ENCODE measurements at regions not wholly inside any gene's neighbourhood (a gene's known extent, or its start where the extent isn't known, plus 50 kb on each side); places are given as distances from the start of the nearest gene placed in this dataset.

DNA sequence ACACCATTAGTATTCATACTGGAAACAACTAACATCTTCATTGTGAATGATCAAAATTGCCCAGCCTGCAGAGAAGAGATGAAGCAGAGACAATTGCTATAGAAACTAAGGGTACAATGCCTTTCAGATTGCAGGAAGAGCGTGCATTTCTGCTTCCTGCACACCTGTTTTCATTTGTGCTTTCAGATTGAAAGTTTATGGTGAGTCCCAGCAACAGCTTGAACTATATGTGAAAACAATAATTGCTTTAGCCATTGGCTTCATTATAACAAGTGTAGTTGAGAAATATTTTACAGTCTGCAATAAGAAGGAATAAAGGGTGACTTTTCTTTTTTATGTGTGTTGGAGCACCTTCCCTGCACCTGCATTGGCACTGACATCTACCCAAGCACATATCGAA lies 136.3 kb downstream of the CD8B2 start:
- no peak for DNase-seq (ENCODE audit: low read depth)
- H3K4me3 ChIP-seq (ENCODE audit: control insufficient read depth, low read depth, low read length) = no peak overlapping the region
- TF ChIP-seq, protein P1, sequence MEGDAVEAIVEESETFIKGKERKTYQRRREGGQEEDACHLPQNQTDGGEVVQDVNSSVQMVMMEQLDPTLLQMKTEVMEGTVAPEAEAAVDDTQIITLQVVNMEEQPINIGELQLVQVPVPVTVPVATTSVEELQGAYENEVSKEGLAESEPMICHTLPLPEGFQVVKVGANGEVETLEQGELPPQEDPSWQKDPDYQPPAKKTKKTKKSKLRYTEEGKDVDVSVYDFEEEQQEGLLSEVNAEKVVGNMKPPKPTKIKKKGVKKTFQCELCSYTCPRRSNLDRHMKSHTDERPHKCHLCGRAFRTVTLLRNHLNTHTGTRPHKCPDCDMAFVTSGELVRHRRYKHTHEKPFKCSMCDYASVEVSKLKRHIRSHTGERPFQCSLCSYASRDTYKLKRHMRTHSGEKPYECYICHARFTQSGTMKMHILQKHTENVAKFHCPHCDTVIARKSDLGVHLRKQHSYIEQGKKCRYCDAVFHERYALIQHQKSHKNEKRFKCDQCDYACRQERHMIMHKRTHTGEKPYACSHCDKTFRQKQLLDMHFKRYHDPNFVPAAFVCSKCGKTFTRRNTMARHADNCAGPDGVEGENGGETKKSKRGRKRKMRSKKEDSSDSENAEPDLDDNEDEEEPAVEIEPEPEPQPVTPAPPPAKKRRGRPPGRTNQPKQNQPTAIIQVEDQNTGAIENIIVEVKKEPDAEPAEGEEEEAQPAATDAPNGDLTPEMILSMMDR (conservative IDR thresholded peaks at IDR 0.05; ENCODE audit: control insufficient read depth, insufficient read depth, low read depth, low read length) = no peak

DNA sequence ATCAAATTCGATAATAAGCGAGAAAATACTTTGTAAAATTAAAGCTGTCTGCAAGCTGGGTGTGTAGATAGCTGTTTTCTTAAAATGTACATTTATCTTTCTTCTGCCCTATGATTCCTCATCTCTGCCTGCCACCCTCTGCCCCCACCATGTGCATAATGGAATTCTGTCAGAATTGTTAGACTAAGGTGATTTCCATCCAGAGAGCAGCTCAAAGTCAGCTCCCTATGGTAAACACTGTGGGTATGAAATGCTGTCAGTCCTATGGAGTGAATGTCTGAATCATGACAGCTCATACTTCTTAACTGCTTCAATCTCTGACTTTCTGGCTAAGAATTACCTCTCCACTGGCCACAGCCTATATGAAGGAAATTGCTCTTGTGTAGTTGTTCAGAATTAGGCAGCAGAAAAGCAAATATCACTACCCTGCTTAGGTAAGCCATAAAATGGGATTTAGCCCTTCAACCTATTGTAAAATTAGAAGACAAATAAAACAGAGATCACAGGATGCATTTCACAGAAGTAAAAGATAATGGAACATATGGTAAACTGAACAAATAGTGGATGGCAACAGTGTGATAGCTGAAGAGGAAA lies 137.7 kb downstream of the CD8B2 start:
- no peak overlapping the region for H3K4me3 ChIP-seq (ENCODE audit: control insufficient read depth, low read depth, low read length)
- TF ChIP-seq, protein P1 (conservative IDR thresholded peaks at IDR 0.05; ENCODE audit: control insufficient read depth, insufficient read depth, low read depth, low read length) = no peak
- no peak for DNase-seq (ENCODE audit: low read depth)

DNA sequence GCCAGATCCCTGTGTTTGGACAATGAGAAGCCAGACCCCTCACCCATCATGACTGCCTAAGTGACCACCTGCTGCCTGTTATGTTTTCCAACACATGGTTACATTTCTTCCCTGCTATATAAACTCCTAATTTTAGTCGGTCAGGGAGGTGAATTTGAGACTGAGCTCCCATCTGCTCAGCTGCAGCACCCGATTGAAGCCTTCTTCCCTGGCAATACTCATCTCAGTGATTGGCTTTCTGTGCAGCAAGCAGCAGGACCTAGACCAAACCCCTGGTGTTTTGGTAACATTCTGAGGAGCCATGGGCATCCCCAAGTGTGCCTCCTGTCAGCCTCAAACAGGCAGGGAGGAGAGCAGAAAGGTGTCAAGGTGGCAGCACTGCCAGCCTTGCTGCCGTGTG lies 141.2 kb downstream of the CD8B2 start:
- no peak overlapping the region for H3K4me3 ChIP-seq (ENCODE audit: control insufficient read depth, low read depth, low read length)
- TF ChIP-seq, protein P1 (conservative IDR thresholded peaks at IDR 0.05; ENCODE audit: control insufficient read depth, insufficient read depth, low read depth, low read length) = no peak
- no peak for DNase-seq (ENCODE audit: low read depth)

DNA sequence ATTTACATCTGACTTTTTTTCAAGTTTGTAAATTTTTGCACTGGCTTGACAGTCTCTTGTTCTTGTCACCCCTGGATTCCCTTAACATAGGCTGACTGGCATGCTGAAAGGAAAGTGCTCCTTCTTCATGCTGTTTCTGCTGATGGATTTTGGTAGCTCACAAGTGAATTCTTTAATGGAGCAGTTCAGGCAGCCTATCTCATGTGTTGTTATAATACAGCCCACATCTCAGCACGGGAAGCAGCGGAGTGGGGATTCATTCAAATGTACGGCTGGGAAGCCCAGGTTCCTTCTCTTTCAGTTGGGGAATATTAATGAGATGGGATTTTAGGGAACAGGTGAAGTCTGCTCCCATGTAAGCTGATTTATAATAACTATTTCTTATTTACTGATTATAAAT lies 142.8 kb downstream of the CD8B2 start:
- no peak for DNase-seq (ENCODE audit: low read depth)
- TF ChIP-seq, protein P1 (conservative IDR thresholded peaks at IDR 0.05; ENCODE audit: control insufficient read depth, insufficient read depth, low read depth, low read length) = no peak
- no peak overlapping the region for H3K4me3 ChIP-seq (ENCODE audit: control insufficient read depth, low read depth, low read length)

DNA sequence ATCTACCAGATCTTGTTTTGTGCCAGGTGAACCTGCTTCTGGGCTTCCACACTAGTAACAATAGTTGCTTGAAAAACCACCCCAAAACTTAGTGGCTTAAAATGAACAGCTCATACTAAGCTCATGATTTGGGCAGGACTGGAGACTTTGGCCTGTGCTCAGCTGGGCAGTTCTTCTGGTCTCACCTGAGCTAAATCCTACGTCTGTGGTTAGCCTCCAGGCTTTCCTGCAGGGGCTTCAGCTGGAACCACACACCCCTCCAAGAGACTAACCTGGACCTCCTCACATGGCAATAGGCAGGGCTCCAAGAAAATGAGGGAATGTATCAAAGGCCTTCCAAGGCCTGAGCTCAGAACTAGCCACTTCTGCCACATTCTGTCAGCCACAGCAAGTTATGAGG lies 144.1 kb downstream of the CD8B2 start:
- DNase-seq (ENCODE audit: low read depth) = no peak
- no peak overlapping the region for H3K4me3 ChIP-seq (ENCODE audit: control insufficient read depth, low read depth, low read length)
- TF ChIP-seq, protein P1 (conservative IDR thresholded peaks at IDR 0.05; ENCODE audit: control insufficient read depth, insufficient read depth, low read depth, low read length) = no peak

DNA sequence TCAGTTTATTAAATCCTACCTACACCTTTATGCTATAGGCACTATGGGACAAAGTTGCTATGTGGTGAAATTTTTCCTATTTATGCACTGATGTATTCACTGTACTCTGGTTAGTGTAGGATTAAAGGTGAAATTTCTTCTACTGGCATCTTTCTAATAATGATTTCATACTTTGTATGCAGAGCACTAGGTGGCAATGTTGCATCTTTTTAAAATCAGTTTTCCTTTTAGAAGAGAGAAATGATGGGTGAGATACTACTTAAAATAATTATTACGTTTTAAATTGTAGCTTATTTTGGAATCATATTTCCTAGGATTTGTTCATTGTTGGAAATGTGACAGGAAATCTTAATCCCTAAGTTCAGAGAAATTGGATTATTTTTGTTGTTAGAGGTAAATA lies 150.9 kb downstream of the CD8B2 start:
- H3K4me3 ChIP-seq (ENCODE audit: control insufficient read depth, low read depth, low read length) = no peak overlapping the region
- TF ChIP-seq, protein P1 (conservative IDR thresholded peaks at IDR 0.05; ENCODE audit: control insufficient read depth, insufficient read depth, low read depth, low read length) = peak; percentile 23
- peak; percentile 28 for DNase-seq (ENCODE audit: low read depth)

DNA sequence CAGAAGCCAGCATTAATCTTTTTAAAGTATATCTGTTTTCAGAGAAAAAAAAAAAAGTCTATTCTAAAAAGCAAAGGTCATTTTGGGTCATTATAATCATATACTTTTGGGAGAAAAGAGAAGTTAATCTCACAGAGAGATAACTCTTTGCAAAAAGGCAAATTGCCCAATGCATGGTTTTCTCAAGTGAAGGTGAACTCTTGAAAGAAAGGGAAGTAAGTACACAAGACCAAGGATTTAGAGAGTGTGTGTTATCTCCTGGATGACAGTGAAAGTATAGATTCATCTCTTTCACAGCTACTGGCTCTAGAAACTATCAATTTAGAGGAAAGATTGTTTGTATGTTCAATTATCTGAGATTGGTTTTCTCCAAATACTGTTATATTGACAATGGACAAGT lies 151.4 kb downstream of the CD8B2 start:
- H3K4me3 ChIP-seq (ENCODE audit: control insufficient read depth, low read depth, low read length) = no peak overlapping the region
- TF ChIP-seq, protein P1 (conservative IDR thresholded peaks at IDR 0.05; ENCODE audit: control insufficient read depth, insufficient read depth, low read depth, low read length) = no peak

More for the DNA sequence above, 151.4 kb downstream of the CD8B2 start:
- DNase-seq (ENCODE audit: low read depth) = no peak

Data from fibroblast of mammary gland (primary cell).